B cell (primary cell): ENCODE measurements at regions not wholly inside any gene's neighbourhood (a gene's known extent, or its start where the extent isn't known, plus 50 kb on each side); places are given as distances from the start of the nearest gene placed in this dataset.

Experiments used
- ATAC-seq: fragments of 200-7000 bp; cut with Tn5 transposase; one replicate; pipeline ENCODE4 v1.10.0; 2021; ENCODE audit warnings: low read depth, mild to moderate bottlenecking, moderate number of reproducible peaks, moderate library complexity
- CTCF ChIA-PET: fragments of 350-600 bp; sonication (Branson Sonifier 250); formaldehyde crosslinking; loops from one replicate; lab custom pipeline; 2021; ENCODE audit warnings: antibody characterized with exemption, inconsistent platforms; lab: Charles Lee
- POLR2A ChIA-PET: fragments of 350-600 bp; sonication (Branson Sonifier 250); formaldehyde crosslinking; loops from one replicate; lab custom pipeline; 2021; ENCODE audit warnings: antibody characterized with exemption; lab: Charles Lee
- DNase-seq: peaks from one replicate; pipeline ENCODE4 v3.0.0; 2013
- H2AFZ ChIP-seq: 2 replicates; pipeline ENCODE4 v1.6.1; 2012; ENCODE audit warnings: mild to moderate bottlenecking, low read depth, low read length; ENCODE audit not compliant: insufficient read depth, poor library complexity, severe bottlenecking
- H3K27ac ChIP-seq, 2 donors: 1 replicate in 1 of 2; 2 replicates in 1 of 2; pipeline ENCODE4 v1.5.1; 2012 to 2013; ENCODE audit warnings: low read length in 2 of 2, mild to moderate bottlenecking in 2 of 2, moderate library complexity in 1 of 2
- H3K27me3 ChIP-seq, 4 experiments: fragments of 200-600 bp in 1 of 4; sonication (generic) in 1 of 4; replicated peaks in 1 of 4; 1 replicate in 2 of 4; 2 replicates in 2 of 4; pipeline versions ENCODE4 v1.6.1 to v1.7.0; 2013 to 2016; ENCODE audit warnings: low read length in 3 of 4, mild to moderate bottlenecking in 2 of 4, mixed read lengths in 1 of 4, moderate library complexity in 1 of 4; ENCODE audit not compliant: insufficient read depth in 4 of 4, control insufficient read depth in 3 of 4; ENCODE audit errors: control extremely low read depth in 1 of 4
- H3K36me3 ChIP-seq, 2 experiments: replicated peaks in 1 of 2; 1 replicate in 1 of 2; 2 replicates in 1 of 2; pipeline versions ENCODE4 v1.6.1 to v1.7.1; 2013; ENCODE audit warnings: low read length in 1 of 2; ENCODE audit not compliant: insufficient read depth in 2 of 2, control insufficient read depth in 1 of 2; ENCODE audit errors: control extremely low read depth in 1 of 2, extremely low read depth in 1 of 2
- H3K4me1 ChIP-seq, 2 donors: fragments of 200-600 bp in 1 of 2; sonication (generic) in 1 of 2; 1 replicate in 1 of 2; 2 replicates in 1 of 2; pipeline versions ENCODE4 v1.5.1 to v1.6.1; 2013 to 2017; ENCODE audit warnings: low read length in 2 of 2; ENCODE audit not compliant: control insufficient read depth in 2 of 2, insufficient read depth in 2 of 2
- H3K4me2 ChIP-seq: replicated peaks from 2 replicates; pipeline ENCODE3; 2012; ENCODE audit warnings: mild to moderate bottlenecking, low read depth, low read length; ENCODE audit not compliant: poor library complexity, severe bottlenecking
- H3K4me3 ChIP-seq, 5 experiments: fragments of 200-600 bp in 1 of 5; sonication (generic) in 1 of 5; 1 replicate in 3 of 5; 2 replicates in 2 of 5; pipeline versions ENCODE4 v1.5.1 to v1.7.0; 2011 to 2016; ENCODE audit warnings: low read length in 4 of 5, mild to moderate bottlenecking in 4 of 5, low read depth in 2 of 5, control low read depth in 1 of 5, moderate library complexity in 1 of 5; ENCODE audit not compliant: insufficient read depth in 1 of 5; ENCODE audit errors: control extremely low read depth in 1 of 5, extremely low read depth in 1 of 5
- H3K79me2 ChIP-seq: fragments of 200-600 bp; sonication (generic); one replicate; pipeline ENCODE4 v1.6.0; 2016; ENCODE audit warnings: low read length; ENCODE audit not compliant: control insufficient read depth, insufficient read depth
- H3K9ac ChIP-seq: fragments of 200-600 bp; sonication (generic); 2 replicates; pipeline ENCODE4 v1.6.1; 2017; ENCODE audit warnings: mild to moderate bottlenecking, low read length, moderate library complexity
- H3K9me3 ChIP-seq, 3 donors: one replicate each; pipeline versions ENCODE4 v1.6.1 to v1.7.1; 2013; ENCODE audit warnings: low read length in 2 of 3; ENCODE audit not compliant: control insufficient read depth in 2 of 3, insufficient read depth in 1 of 3; ENCODE audit errors: control extremely low read depth in 1 of 3
- H4K20me1 ChIP-seq: 2 replicates; pipeline ENCODE4 v1.6.0; 2012; ENCODE audit warnings: mild to moderate bottlenecking, low read length; ENCODE audit not compliant: insufficient read depth, control insufficient read depth, poor library complexity, severe bottlenecking
- H3K27ac Mint-ChIP-seq: one replicate; pipeline ENCODE4 v1.8.0; 2021; ENCODE audit warnings: mixed read lengths
- H3K27me3 Mint-ChIP-seq: one replicate; pipeline ENCODE4 v1.8.0; 2021; ENCODE audit warnings: mixed read lengths
- H3K4me1 Mint-ChIP-seq: one replicate; pipeline ENCODE4 v1.8.0; 2021; ENCODE audit warnings: mixed read lengths
- H3K4me3 Mint-ChIP-seq: one replicate; pipeline ENCODE4 v1.8.0; 2021; ENCODE audit warnings: mixed read lengths
- H3K9me3 Mint-ChIP-seq: one replicate; pipeline ENCODE4 v1.8.0; 2022; ENCODE audit warnings: mixed read lengths; ENCODE audit not compliant: insufficient read depth
- EZH2 ChIP-seq: IDR thresholded peaks from 2 replicates; pipeline ENCODE4 v1.6.1; 2012; ENCODE audit warnings: borderline replicate concordance, low read depth, mild to moderate bottlenecking, moderate library complexity, low read length; ENCODE audit not compliant: insufficient read depth, poor library complexity, severe bottlenecking
- WGBS: methylation state at CpG from one replicate; pipeline ENCODE4 v1.1.5; 2013; ENCODE audit warnings: missing lambda C conversion rate; ENCODE audit not compliant: insufficient coverage; 5-methylcytosine and 5-hydroxymethylcytosine counted together
- intact Hi-C: fragments of 100-400 bp; cut with micrococcal nuclease; formaldehyde crosslinking; loops from one replicate; pipeline ENCODE4 v1.10.0; 2022
- TF ChIP-seq, protein P1 (sequence below): fragments of 200-600 bp; IDR thresholded peaks from one replicate; pipeline ENCODE4 v1.8.0; 2022; ENCODE audit warnings: antibody characterized with exemption, mild to moderate bottlenecking

DNA sequence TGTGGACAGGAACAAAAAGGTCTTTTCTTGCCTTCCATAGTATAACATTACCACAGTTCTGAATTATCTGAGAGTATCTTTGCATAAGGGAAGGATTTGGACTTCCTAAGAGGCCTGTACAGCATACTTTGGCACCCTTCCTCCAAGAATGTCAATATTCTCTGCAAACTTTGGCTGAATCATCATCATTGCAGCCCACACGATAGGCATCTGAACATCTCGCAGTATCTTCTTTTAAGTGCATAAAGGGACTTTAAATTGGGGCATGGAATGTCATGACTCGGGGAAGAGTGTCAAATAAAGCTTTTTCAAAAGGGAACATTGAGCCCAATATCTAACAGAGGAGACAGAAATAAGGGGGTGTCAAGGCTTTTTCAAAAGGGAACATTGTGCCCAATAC, 646.2 kb upstream of the STXBP6 start:
- H3K4me3 Mint-ChIP-seq: no peak overlapping the region
- POLR2A ChIA-PET: no interaction called here
- ATAC-seq (no peak), DNase-seq (no peak)
- H3K27ac Mint-ChIP-seq: no peak overlapping the region
- Histone ChIP-seq H3K9me3 (no peaks in the 10 kb centered on the region), H2AFZ (no peak overlapping the region), H3K4me1 (no peaks in the 10 kb centered on the region), H3K9ac (no peak overlapping the region), H3K79me2 (no peaks in the 10 kb centered on the region), H4K20me1 (no peaks in the 10 kb centered on the region), H3K36me3 (no peaks in the 10 kb centered on the region), H3K4me2 (no peak overlapping the region), H3K27me3 (no peaks in the 10 kb centered on the region), H3K27ac (no peak overlapping the region), H3K4me3 (no peak overlapping the region)
- 90% methylated on average over 2 of the region's 3 CpGs for WGBS
- H3K9me3 Mint-ChIP-seq: no peaks in the 10 kb centered on the region
- intact Hi-C loops: no loop called here
- no peaks in the 10 kb centered on the region for H3K4me1 Mint-ChIP-seq
- CTCF ChIA-PET: no interaction called here
- H3K27me3 Mint-ChIP-seq: no peaks in the 10 kb centered on the region
- TF ChIP-seq, protein P1, sequence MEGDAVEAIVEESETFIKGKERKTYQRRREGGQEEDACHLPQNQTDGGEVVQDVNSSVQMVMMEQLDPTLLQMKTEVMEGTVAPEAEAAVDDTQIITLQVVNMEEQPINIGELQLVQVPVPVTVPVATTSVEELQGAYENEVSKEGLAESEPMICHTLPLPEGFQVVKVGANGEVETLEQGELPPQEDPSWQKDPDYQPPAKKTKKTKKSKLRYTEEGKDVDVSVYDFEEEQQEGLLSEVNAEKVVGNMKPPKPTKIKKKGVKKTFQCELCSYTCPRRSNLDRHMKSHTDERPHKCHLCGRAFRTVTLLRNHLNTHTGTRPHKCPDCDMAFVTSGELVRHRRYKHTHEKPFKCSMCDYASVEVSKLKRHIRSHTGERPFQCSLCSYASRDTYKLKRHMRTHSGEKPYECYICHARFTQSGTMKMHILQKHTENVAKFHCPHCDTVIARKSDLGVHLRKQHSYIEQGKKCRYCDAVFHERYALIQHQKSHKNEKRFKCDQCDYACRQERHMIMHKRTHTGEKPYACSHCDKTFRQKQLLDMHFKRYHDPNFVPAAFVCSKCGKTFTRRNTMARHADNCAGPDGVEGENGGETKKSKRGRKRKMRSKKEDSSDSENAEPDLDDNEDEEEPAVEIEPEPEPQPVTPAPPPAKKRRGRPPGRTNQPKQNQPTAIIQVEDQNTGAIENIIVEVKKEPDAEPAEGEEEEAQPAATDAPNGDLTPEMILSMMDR: no peak
- TF ChIP-seq EZH2: no peak

DNA sequence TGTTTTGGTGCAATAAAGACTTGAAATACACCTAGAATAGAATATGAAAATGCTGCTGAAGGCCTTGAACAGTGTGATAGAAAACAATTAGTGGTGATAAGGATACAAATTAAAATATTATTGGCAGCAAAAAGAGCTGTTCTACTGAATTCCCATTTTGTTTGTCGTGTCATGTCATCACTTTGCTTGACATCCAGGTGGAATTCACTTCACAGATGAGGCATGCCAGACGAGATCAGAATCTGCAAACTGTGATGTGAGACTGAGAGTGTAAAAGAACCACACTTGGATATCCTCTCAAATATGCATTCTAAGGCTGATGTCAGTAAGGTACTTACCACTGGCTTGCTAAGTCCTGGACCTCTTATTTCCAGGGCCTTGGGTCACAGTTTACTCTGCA, 635.1 kb upstream of the STXBP6 start:
- H3K27me3 ChIP-seq: no peaks in the 10 kb centered on the region
- H4K20me1 ChIP-seq: no peaks in the 10 kb centered on the region
- no peak overlapping the region for H3K9ac ChIP-seq
- H3K36me3 ChIP-seq: no peaks in the 10 kb centered on the region
- Mint-ChIP-seq H3K27ac (no peak overlapping the region), H3K27me3 (no peaks in the 10 kb centered on the region), H3K9me3 (peaks cover 3% of the 10 kb centered on the region), H3K4me3 (no peak overlapping the region), H3K4me1 (no peaks in the 10 kb centered on the region)
- H3K9me3 ChIP-seq: peaks cover 0 to 7% (median 0%) of the 10 kb centered on the region in 3 donors
- no peaks in the 10 kb centered on the region for H3K79me2 ChIP-seq
- no peak overlapping the region for H3K4me3 ChIP-seq
- ChIA-PET POLR2A (no interaction called here), CTCF (no interaction called here)
- TF ChIP-seq, protein P1: no peak
- no peak for TF ChIP-seq EZH2
- no peak for DNase-seq
- no peak for ATAC-seq
- H3K4me2 ChIP-seq: no peak overlapping the region
- H3K4me1 ChIP-seq: no peaks in the 10 kb centered on the region
- no peak overlapping the region for H2AFZ ChIP-seq
- WGBS: no CpG with 5 or more reads among the region's 2 CpGs
- no peak overlapping the region for H3K27ac ChIP-seq
- intact Hi-C loops: no loop called here
